Renal cortical epithelial cell (primary cell): ENCODE measurements at regions not wholly inside any gene's neighbourhood (a gene's known extent, or its start where the extent isn't known, plus 50 kb on each side); places are given as distances from the start of the nearest gene placed in this dataset.

Experiments
- DNase-seq: peaks from one replicate; pipeline ENCODE4 v3.0.0-alpha.2; 2011; ENCODE audit warnings: low read depth

- DNase-seq = no peak
Observed at GRCh38 chr12:58139894-58140293, 198.5 kb downstream of the ATP23 start.

GRCh38 chr12:58140395-58140794 lies 199.0 kb downstream of the ATP23 start:
- no peak for DNase-seq

- no peak for DNase-seq
Observed at GRCh38 chr12:58142991-58143390, 201.6 kb downstream of the ATP23 start.

GRCh38 chr12:58143498-58143995 lies 202.2 kb downstream of the ATP23 start:
- DNase-seq = no peak

GRCh38 chr12:58148405-58148804 lies 207.0 kb downstream of the ATP23 start:
- peak; percentile 65 for DNase-seq

GRCh38 chr12:58148976-58149375 lies 207.6 kb downstream of the ATP23 start:
- DNase-seq = no peak

GRCh38 chr12:58154359-58154758 lies 213.0 kb downstream of the ATP23 start:
- no peak for DNase-seq

GRCh38 chr12:58156697-58157096 lies 215.3 kb downstream of the ATP23 start:
- no peak for DNase-seq

GRCh38 chr12:58159941-58160340 lies 218.6 kb downstream of the ATP23 start:
- no peak for DNase-seq

- no peak for DNase-seq
Observed at GRCh38 chr12:58161773-58162172, 220.4 kb downstream of the ATP23 start.

- no peak for DNase-seq
Observed at GRCh38 chr12:58163021-58163420, 221.7 kb downstream of the ATP23 start.

GRCh38 chr12:58166643-58167042 lies 225.3 kb downstream of the ATP23 start:
- no peak for DNase-seq

- no peak for DNase-seq
Observed at GRCh38 chr12:58167622-58168021, 226.3 kb downstream of the ATP23 start.

GRCh38 chr12:58169826-58170225 lies 228.5 kb downstream of the ATP23 start:
- no peak for DNase-seq

- peak; percentile 44 for DNase-seq
Observed at GRCh38 chr12:58171914-58172313, 230.5 kb downstream of the ATP23 start.

GRCh38 chr12:58172433-58173073 lies 231.2 kb downstream of the ATP23 start:
- no peak for DNase-seq

GRCh38 chr12:58174316-58174715 lies 232.9 kb downstream of the ATP23 start:
- DNase-seq = no peak

GRCh38 chr12:58176296-58176869 lies 235.0 kb downstream of the ATP23 start:
- peak; percentile 7 for DNase-seq

- DNase-seq = no peak
Observed at GRCh38 chr12:58177366-58177765, 236.0 kb downstream of the ATP23 start.

- no peak for DNase-seq
Observed at GRCh38 chr12:58184212-58184611, 242.8 kb downstream of the ATP23 start.

- DNase-seq = no peak
Observed at GRCh38 chr12:58186401-58186800, 245.0 kb downstream of the ATP23 start.

GRCh38 chr12:58186914-58187313 lies 245.5 kb downstream of the ATP23 start:
- DNase-seq = no peak

- no peak for DNase-seq
Observed at GRCh38 chr12:58189030-58189429, 247.7 kb downstream of the ATP23 start.

- DNase-seq = no peak
Observed at GRCh38 chr12:58189893-58190292, 248.5 kb downstream of the ATP23 start.
